T-cell (primary cell): ENCODE measurements at regions not wholly inside any gene's neighbourhood (a gene's known extent, or its start where the extent isn't known, plus 50 kb on each side); places are given as distances from the start of the nearest gene placed in this dataset.

Source experiments
- ATAC-seq, 4 experiments: fragments of 200-7000 bp in 3 of 4; fragments of 150-1000 bp in 1 of 4; cut with Tn5 transposase; replicated peaks in 1 of 4; 1 replicate in 3 of 4; 2 replicates in 1 of 4; pipeline ENCODE4 v1.10.0; 2021; ENCODE audit warnings: moderate library complexity in 3 of 4, mild to moderate bottlenecking in 2 of 4, moderate number of reproducible peaks in 1 of 4
- CTCF ChIA-PET, 2 donors: fragments of 300-600 bp; sonication (Branson Sonifier 250); formaldehyde crosslinking; loops; one replicate each; lab custom pipeline; 2022; ENCODE audit warnings: antibody characterized with exemption in 2 of 2; lab: Charles Lee
- POLR2A ChIA-PET, 2 donors: fragments of 300-600 bp; sonication (Branson Sonifier 250); formaldehyde crosslinking; loops; one replicate each; lab custom pipeline; 2022; ENCODE audit warnings: antibody characterized with exemption in 2 of 2; lab: Charles Lee
- DNase-seq, 35 experiments: peaks; one replicate each; pipeline versions ENCODE4 v3.0.0 to v3.0.0-alpha.2; 2013 to 2023
- H3K27ac ChIP-seq: one replicate; pipeline ENCODE4 v1.5.1; 2013; ENCODE audit warnings: low read length
- H3K27me3 ChIP-seq, 2 experiments: replicated peaks in 1 of 2; 1 replicate in 1 of 2; 2 replicates in 1 of 2; pipeline versions ENCODE4 v1.6.1 to v1.7.0; 2013; ENCODE audit warnings: low read length in 1 of 2, mixed read lengths in 1 of 2; ENCODE audit not compliant: control insufficient read depth in 2 of 2, insufficient read depth in 2 of 2; ENCODE audit errors: extremely low read depth in 1 of 2
- H3K36me3 ChIP-seq, 2 donors: 1 replicate in 1 of 2; 2 replicates in 1 of 2; pipeline versions ENCODE4 v1.6.1 to v1.7.0; 2013; ENCODE audit warnings: low read length in 1 of 2; ENCODE audit not compliant: control insufficient read depth in 2 of 2, insufficient read depth in 1 of 2; ENCODE audit errors: extremely low read depth in 1 of 2
- H3K4me1 ChIP-seq, 2 experiments: 1 replicate in 1 of 2; 2 replicates in 1 of 2; pipeline versions ENCODE4 v1.6.1 to v1.7.0; 2013; ENCODE audit warnings: low read length in 2 of 2, mixed read lengths in 1 of 2; ENCODE audit not compliant: insufficient read depth in 2 of 2, control insufficient read depth in 1 of 2; ENCODE audit errors: extremely low read depth in 1 of 2
- H3K4me3 ChIP-seq, 2 donors: 1 replicate in 1 of 2; 2 replicates in 1 of 2; pipeline versions ENCODE4 v1.5.1 to v1.7.0; 2013; ENCODE audit warnings: mild to moderate bottlenecking in 2 of 2, low read length in 1 of 2, moderate library complexity in 1 of 2; ENCODE audit not compliant: control insufficient read depth in 1 of 2; ENCODE audit errors: extremely low read depth in 1 of 2
- H3K9me3 ChIP-seq: 2 replicates; pipeline ENCODE4 v1.7.0; 2013
- H3K27ac Mint-ChIP-seq, 2 donors: one replicate each; pipeline ENCODE4 v1.8.0; 2020 to 2021; ENCODE audit warnings: mild to moderate bottlenecking in 2 of 2, mixed read lengths in 2 of 2
- H3K27me3 Mint-ChIP-seq, 2 donors: one replicate each; pipeline ENCODE4 v1.8.0; 2021 to 2022; ENCODE audit warnings: mixed read lengths in 2 of 2
- H3K36me3 Mint-ChIP-seq: one replicate; pipeline ENCODE4 v1.8.0; 2021; ENCODE audit warnings: mixed read lengths
- H3K4me1 Mint-ChIP-seq, 3 donors: one replicate each; pipeline ENCODE4 v1.8.0; 2020 to 2022; ENCODE audit warnings: mixed read lengths in 3 of 3, mild to moderate bottlenecking in 1 of 3
- H3K4me3 Mint-ChIP-seq, 3 donors: one replicate each; pipeline ENCODE4 v1.8.0; 2020 to 2022; ENCODE audit warnings: mild to moderate bottlenecking in 3 of 3, mixed read lengths in 3 of 3, moderate library complexity in 3 of 3
- H3K9me3 Mint-ChIP-seq, 3 donors: one replicate each; pipeline ENCODE4 v1.8.0; 2020 to 2022; ENCODE audit warnings: mixed read lengths in 3 of 3
- WGBS: methylation state at CpG from one replicate; pipeline ENCODE4 v1.1.5; 2013; ENCODE audit warnings: missing lambda C conversion rate; ENCODE audit not compliant: insufficient coverage; 5-methylcytosine and 5-hydroxymethylcytosine counted together

DNA sequence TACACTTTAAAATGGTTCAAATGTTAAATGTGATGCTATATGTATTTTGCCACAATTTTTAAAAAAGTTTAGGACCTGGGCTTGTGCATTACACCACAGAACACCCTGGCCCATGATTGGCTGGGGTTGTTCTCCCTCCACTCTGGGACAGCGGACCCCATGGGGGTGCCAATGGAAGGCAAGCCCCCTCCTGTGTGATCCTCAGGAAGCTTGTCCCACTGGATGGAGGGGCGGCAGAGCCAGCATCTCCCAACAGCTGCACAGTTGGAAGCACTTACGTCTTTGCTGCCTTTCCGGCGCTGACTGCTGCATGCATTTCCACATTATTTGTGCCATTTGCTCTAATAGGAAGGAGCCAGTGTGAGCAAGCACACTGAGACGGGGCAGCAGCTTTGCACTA is 196.5 kb downstream of the SHANK2 start:
- Histone ChIP-seq H3K27ac (no peak overlapping the region), H3K36me3 (no peaks in the 10 kb centered on the region), H3K27me3 (peaks cover 0 to 12% of the 10 kb centered on the region in 2 experiments), H3K9me3 (no peaks in the 10 kb centered on the region), H3K4me1 (no peaks in the 10 kb centered on the region), H3K4me3 (no peak overlapping the region)
- ATAC-seq, result no peak
- POLR2A ChIA-PET, result no interaction called here
- Mint-ChIP-seq H3K4me3 (no peak overlapping the region), H3K4me1 (no peaks in the 10 kb centered on the region), H3K27me3 (peaks cover 0 to 9% of the 10 kb centered on the region in 2 donors), H3K9me3 (no peaks in the 10 kb centered on the region), H3K27ac (no peak overlapping the region), H3K36me3 (no peaks in the 10 kb centered on the region)
- CTCF ChIA-PET, result no interaction called here
- DNase-seq, result no peak
- WGBS, result 83% methylated on average over 6 of the region's 6 CpGs
